GM23338 (cell line): ENCODE measurements at regions not wholly inside any gene's neighbourhood (a gene's known extent, or its start where the extent isn't known, plus 50 kb on each side); places are given as distances from the start of the nearest gene placed in this dataset.

ENCODE experiments used
- ATAC-seq: fragments of 200-7000 bp; cut with Tn5 transposase; 3 replicates; pipeline ENCODE4 v1.9.1; 2020
- DNase-seq: peaks from one replicate; pipeline ENCODE4 v3.0.0-alpha.2; 2015; ENCODE audit warnings: low spot score
- H2AFZ ChIP-seq: fragments of 200-600 bp; sonication (generic); 2 replicates; pipeline ENCODE4 v1.8.0; 2016; ENCODE audit warnings: antibody characterized with exemption, mild to moderate bottlenecking, moderate library complexity
- H3F3A ChIP-seq: fragments of 200-600 bp; sonication (generic); replicated peaks from 2 replicates; pipeline ENCODE4 v1.8.0; 2017; ENCODE audit warnings: antibody characterized with exemption, mixed run types, low read depth
- H3K27ac ChIP-seq: fragments of 200-600 bp; sonication (generic); 2 replicates; pipeline ENCODE4 v1.6.1; 2016; ENCODE audit warnings: low read depth
- H3K27me3 ChIP-seq: fragments of 200-600 bp; sonication (generic); 2 replicates; pipeline ENCODE4 v1.8.0; 2016; ENCODE audit warnings: mild to moderate bottlenecking, mixed run types, moderate library complexity; ENCODE audit not compliant: insufficient read depth
- H3K36me3 ChIP-seq: fragments of 200-600 bp; sonication (generic); 2 replicates; pipeline ENCODE4 v1.8.0; 2016; ENCODE audit warnings: mild to moderate bottlenecking; ENCODE audit not compliant: insufficient read depth
- H3K4me1 ChIP-seq: fragments of 200-600 bp; sonication (generic); 2 replicates; pipeline ENCODE4 v1.8.0; 2016; ENCODE audit warnings: mild to moderate bottlenecking, moderate library complexity; ENCODE audit not compliant: insufficient read depth
- H3K4me2 ChIP-seq: fragments of 200-600 bp; sonication (generic); 2 replicates; pipeline ENCODE4 v1.7.1; 2017; ENCODE audit warnings: mixed run types
- H3K4me3 ChIP-seq: fragments of 200-600 bp; sonication (generic); 2 replicates; pipeline ENCODE4 v1.6.1; 2016; ENCODE audit warnings: mixed run types
- H3K79me2 ChIP-seq: fragments of 200-600 bp; sonication (generic); replicated peaks from 2 replicates; pipeline ENCODE4 v1.8.0; 2017; ENCODE audit warnings: mild to moderate bottlenecking; ENCODE audit not compliant: insufficient read depth
- H3K9me2 ChIP-seq: fragments of 200-600 bp; sonication (generic); 2 replicates; pipeline ENCODE4 v1.8.0; 2017; ENCODE audit not compliant: insufficient read depth
- H4K20me1 ChIP-seq: fragments of 200-600 bp; sonication (generic); replicated peaks from 2 replicates; pipeline ENCODE4 v1.8.0; 2017; ENCODE audit warnings: mild to moderate bottlenecking; ENCODE audit not compliant: insufficient read depth
- H3K27ac Mint-ChIP-seq: 2 replicates; pipeline ENCODE4 v1.8.0; 2020; ENCODE audit warnings: inconsistent platforms, mild to moderate bottlenecking, moderate library complexity, mixed read lengths
- H3K27me3 Mint-ChIP-seq: 3 replicates; pipeline ENCODE4 v1.8.0; 2022; ENCODE audit warnings: low read depth, mild to moderate bottlenecking, moderate library complexity, mixed read lengths, inconsistent platforms; ENCODE audit not compliant: insufficient read depth, poor library complexity
- H3K36me3 Mint-ChIP-seq: 3 replicates; pipeline ENCODE4 v1.8.0; 2021; ENCODE audit warnings: low read depth, mild to moderate bottlenecking, inconsistent platforms, moderate library complexity, mixed read lengths
- H3K4me1 Mint-ChIP-seq: 3 replicates; pipeline ENCODE4 v1.8.0; 2020; ENCODE audit warnings: mild to moderate bottlenecking, inconsistent platforms, mixed read lengths
- H3K4me3 Mint-ChIP-seq: 3 replicates; pipeline ENCODE4 v1.8.0; 2021; ENCODE audit warnings: moderate library complexity, mild to moderate bottlenecking, inconsistent platforms, mixed read lengths
- H3K9me3 Mint-ChIP-seq: 3 replicates; pipeline ENCODE4 v1.8.0; 2020; ENCODE audit warnings: moderate library complexity, mild to moderate bottlenecking, inconsistent platforms, mixed read lengths
- JUNB ChIP-seq: IDR thresholded peaks from one replicate; pipeline ENCODE4 v1.6.1; 2016; ENCODE audit warnings: antibody characterized with exemption; ENCODE audit not compliant: unreplicated experiment
- POLR2AphosphoS5 ChIP-seq: IDR thresholded peaks from 2 replicates; pipeline ENCODE4 v1.6.1; 2016; ENCODE audit warnings: antibody characterized with exemption, low read depth
- STAT1 ChIP-seq: IDR thresholded peaks from one replicate; pipeline ENCODE4 v1.6.1; 2016; ENCODE audit warnings: antibody characterized with exemption; ENCODE audit not compliant: unreplicated experiment
- ZNF114 ChIP-seq: fragments of 250-450 bp; sonication (Bioruptor Pico); IDR thresholded peaks from 2 replicates; pipeline ENCODE4 v1.5.0; 2020; ENCODE audit warnings: mild to moderate bottlenecking, moderate library complexity
- ZNF331 ChIP-seq: fragments of 250-450 bp; sonication (Bioruptor Pico); IDR thresholded peaks from 2 replicates; pipeline ENCODE4 v1.5.0; 2020; ENCODE audit warnings: low read depth, mild to moderate bottlenecking, moderate library complexity
- TF ChIP-seq, protein P1 (sequence below): fragments of 250-450 bp; sonication (Bioruptor Pico); IDR thresholded peaks from 2 replicates; pipeline ENCODE4 v1.5.0; 2020; ENCODE audit warnings: mild to moderate bottlenecking, moderate library complexity
- TF ChIP-seq, protein P2 (sequence below), 2 experiments: fragments of 200-600 bp in 1 of 2; sonication (generic) in 1 of 2; conservative IDR thresholded peaks; 2 replicates each; pipeline versions ENCODE4 v1.5.1 to v1.6.1; 2016 to 2017; ENCODE audit warnings: antibody characterized with exemption in 2 of 2, low read depth in 2 of 2, mild to moderate bottlenecking in 2 of 2, moderate library complexity in 1 of 2
- TF ChIP-seq, protein P3 (sequence below): IDR thresholded peaks from one replicate; pipeline ENCODE4 v1.6.1; 2018; ENCODE audit warnings: antibody characterized with exemption; ENCODE audit not compliant: unreplicated experiment
- TF ChIP-seq, protein P4 (sequence below): IDR thresholded peaks from 2 replicates; pipeline ENCODE4 v1.6.1; 2016; ENCODE audit warnings: antibody characterized with exemption

DNA sequence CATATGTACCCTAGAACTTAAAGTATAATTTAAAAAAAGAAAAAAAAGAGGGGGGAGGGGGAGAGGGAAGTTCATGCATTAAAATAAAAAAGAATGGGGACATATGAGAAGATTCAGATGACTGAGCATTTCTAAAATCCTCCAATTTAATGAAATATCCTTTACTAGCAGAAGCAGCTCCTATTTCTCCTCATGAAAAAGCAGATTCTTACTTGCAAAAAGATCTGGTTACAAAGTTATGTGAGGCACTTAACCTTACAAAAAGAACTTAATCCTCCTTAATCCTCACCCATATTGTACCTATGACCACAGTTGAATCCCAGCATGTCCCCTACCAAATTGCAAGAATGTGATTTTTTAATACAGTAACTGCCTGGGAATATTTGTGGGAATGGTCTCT lies 298.5 kb downstream of the SRGAP2C start:
- Histone ChIP-seq H3K9me2 (peaks cover 8% of the 10 kb centered on the region; the same call in 1 of the 2 replicates), H3K4me1 (no peaks in the 10 kb centered on the region), H3K27me3 (no peaks in the 10 kb centered on the region), H3K4me2 (no peak overlapping the region), H3K79me2 (no peaks in the 10 kb centered on the region), H3K4me3 (no peak overlapping the region), H3F3A (no peaks in the 10 kb centered on the region), H3K27ac (no peak overlapping the region), H2AFZ (no peak overlapping the region), H4K20me1 (no peaks in the 10 kb centered on the region), H3K36me3 (no peaks in the 10 kb centered on the region)
- Mint-ChIP-seq H3K36me3 (0 out of 3 replicates have a peak, but pooled peaks cover 4% of the 10 kb centered on the region), H3K27me3 (peaks cover 2% of the 10 kb centered on the region), H3K27ac (no peak overlapping the region), H3K4me1 (no peaks in the 10 kb centered on the region), H3K9me3 (peaks cover 39% of the 10 kb centered on the region), H3K4me3 (no peak overlapping the region)
- ATAC-seq (no peak), DNase-seq (no peak)
- TF ChIP-seq, protein P1, sequence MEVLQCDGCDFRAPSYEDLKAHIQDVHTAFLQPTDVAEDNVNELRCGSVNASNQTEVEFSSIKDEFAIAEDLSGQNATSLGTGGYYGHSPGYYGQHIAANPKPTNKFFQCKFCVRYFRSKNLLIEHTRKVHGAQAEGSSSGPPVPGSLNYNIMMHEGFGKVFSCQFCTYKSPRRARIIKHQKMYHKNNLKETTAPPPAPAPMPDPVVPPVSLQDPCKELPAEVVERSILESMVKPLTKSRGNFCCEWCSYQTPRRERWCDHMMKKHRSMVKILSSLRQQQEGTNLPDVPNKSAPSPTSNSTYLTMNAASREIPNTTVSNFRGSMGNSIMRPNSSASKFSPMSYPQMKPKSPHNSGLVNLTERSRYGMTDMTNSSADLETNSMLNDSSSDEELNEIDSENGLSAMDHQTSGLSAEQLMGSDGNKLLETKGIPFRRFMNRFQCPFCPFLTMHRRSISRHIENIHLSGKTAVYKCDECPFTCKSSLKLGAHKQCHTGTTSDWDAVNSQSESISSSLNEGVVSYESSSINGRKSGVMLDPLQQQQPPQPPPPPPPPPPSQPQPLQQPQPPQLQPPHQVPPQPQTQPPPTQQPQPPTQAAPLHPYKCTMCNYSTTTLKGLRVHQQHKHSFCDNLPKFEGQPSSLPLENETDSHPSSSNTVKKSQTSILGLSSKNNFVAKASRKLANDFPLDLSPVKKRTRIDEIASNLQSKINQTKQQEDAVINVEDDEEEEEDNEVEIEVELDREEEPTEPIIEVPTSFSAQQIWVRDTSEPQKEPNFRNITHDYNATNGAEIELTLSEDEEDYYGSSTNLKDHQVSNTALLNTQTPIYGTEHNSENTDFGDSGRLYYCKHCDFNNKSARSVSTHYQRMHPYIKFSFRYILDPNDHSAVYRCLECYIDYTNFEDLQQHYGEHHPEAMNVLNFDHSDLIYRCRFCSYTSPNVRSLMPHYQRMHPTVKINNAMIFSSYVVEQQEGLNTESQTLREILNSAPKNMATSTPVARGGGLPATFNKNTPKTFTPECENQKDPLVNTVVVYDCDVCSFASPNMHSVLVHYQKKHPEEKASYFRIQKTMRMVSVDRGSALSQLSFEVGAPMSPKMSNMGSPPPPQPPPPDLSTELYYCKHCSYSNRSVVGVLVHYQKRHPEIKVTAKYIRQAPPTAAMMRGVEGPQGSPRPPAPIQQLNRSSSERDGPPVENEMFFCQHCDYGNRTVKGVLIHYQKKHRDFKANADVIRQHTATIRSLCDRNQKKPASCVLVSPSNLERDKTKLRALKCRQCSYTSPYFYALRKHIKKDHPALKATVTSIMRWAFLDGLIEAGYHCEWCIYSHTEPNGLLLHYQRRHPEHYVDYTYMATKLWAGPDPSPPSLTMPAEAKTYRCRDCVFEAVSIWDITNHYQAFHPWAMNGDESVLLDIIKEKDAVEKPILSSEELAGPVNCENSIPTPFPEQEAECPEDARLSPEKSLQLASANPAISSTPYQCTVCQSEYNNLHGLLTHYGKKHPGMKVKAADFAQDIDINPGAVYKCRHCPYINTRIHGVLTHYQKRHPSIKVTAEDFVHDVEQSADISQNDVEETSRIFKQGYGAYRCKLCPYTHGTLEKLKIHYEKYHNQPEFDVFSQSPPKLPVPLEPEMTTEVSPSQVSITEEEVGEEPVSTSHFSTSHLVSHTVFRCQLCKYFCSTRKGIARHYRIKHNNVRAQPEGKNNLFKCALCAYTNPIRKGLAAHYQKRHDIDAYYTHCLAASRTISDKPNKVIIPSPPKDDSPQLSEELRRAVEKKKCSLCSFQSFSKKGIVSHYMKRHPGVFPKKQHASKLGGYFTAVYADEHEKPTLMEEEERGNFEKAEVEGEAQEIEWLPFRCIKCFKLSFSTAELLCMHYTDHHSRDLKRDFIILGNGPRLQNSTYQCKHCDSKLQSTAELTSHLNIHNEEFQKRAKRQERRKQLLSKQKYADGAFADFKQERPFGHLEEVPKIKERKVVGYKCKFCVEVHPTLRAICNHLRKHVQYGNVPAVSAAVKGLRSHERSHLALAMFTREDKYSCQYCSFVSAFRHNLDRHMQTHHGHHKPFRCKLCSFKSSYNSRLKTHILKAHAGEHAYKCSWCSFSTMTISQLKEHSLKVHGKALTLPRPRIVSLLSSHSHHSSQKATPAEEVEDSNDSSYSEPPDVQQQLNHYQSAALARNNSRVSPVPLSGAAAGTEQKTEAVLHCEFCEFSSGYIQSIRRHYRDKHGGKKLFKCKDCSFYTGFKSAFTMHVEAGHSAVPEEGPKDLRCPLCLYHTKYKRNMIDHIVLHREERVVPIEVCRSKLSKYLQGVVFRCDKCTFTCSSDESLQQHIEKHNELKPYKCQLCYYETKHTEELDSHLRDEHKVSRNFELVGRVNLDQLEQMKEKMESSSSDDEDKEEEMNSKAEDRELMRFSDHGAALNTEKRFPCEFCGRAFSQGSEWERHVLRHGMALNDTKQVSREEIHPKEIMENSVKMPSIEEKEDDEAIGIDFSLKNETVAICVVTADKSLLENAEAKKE (CRISPR knock-in tag): no peak
- TF ChIP-seq, protein P2, sequence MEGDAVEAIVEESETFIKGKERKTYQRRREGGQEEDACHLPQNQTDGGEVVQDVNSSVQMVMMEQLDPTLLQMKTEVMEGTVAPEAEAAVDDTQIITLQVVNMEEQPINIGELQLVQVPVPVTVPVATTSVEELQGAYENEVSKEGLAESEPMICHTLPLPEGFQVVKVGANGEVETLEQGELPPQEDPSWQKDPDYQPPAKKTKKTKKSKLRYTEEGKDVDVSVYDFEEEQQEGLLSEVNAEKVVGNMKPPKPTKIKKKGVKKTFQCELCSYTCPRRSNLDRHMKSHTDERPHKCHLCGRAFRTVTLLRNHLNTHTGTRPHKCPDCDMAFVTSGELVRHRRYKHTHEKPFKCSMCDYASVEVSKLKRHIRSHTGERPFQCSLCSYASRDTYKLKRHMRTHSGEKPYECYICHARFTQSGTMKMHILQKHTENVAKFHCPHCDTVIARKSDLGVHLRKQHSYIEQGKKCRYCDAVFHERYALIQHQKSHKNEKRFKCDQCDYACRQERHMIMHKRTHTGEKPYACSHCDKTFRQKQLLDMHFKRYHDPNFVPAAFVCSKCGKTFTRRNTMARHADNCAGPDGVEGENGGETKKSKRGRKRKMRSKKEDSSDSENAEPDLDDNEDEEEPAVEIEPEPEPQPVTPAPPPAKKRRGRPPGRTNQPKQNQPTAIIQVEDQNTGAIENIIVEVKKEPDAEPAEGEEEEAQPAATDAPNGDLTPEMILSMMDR (conservative IDR thresholded peaks at IDR 0.05; ENCODE audit: low read depth in 2 of 2): no peak
- TF ChIP-seq POLR2AphosphoS5 (no peak), STAT1 (no peak), ZNF331 (CRISPR knock-in tag) (no peak), JUNB (no peak), ZNF114 (CRISPR knock-in tag) (no peak)
- TF ChIP-seq, protein P3, sequence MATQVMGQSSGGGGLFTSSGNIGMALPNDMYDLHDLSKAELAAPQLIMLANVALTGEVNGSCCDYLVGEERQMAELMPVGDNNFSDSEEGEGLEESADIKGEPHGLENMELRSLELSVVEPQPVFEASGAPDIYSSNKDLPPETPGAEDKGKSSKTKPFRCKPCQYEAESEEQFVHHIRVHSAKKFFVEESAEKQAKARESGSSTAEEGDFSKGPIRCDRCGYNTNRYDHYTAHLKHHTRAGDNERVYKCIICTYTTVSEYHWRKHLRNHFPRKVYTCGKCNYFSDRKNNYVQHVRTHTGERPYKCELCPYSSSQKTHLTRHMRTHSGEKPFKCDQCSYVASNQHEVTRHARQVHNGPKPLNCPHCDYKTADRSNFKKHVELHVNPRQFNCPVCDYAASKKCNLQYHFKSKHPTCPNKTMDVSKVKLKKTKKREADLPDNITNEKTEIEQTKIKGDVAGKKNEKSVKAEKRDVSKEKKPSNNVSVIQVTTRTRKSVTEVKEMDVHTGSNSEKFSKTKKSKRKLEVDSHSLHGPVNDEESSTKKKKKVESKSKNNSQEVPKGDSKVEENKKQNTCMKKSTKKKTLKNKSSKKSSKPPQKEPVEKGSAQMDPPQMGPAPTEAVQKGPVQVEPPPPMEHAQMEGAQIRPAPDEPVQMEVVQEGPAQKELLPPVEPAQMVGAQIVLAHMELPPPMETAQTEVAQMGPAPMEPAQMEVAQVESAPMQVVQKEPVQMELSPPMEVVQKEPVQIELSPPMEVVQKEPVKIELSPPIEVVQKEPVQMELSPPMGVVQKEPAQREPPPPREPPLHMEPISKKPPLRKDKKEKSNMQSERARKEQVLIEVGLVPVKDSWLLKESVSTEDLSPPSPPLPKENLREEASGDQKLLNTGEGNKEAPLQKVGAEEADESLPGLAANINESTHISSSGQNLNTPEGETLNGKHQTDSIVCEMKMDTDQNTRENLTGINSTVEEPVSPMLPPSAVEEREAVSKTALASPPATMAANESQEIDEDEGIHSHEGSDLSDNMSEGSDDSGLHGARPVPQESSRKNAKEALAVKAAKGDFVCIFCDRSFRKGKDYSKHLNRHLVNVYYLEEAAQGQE: no peak
- TF ChIP-seq, protein P4, sequence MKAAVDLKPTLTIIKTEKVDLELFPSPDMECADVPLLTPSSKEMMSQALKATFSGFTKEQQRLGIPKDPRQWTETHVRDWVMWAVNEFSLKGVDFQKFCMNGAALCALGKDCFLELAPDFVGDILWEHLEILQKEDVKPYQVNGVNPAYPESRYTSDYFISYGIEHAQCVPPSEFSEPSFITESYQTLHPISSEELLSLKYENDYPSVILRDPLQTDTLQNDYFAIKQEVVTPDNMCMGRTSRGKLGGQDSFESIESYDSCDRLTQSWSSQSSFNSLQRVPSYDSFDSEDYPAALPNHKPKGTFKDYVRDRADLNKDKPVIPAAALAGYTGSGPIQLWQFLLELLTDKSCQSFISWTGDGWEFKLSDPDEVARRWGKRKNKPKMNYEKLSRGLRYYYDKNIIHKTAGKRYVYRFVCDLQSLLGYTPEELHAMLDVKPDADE: no peak
